ENCODE measurements at regions not wholly inside any gene's neighbourhood (a gene's known extent, or its start where the extent isn't known, plus 50 kb on each side); places are given as distances from the start of the nearest gene placed in this dataset.

GRCh38 chr7:22676385-22676784, 50.6 kb upstream of the IL6 start:
- intact Hi-C loops (cut with DNase I; ENCODE audit: low total_unique reads), result no loop called here
- Histone ChIP-seq H3K27ac (no peak overlapping the region), H3K4me1 (no peaks in the 10 kb centered on the region), H3K27me3 (no peaks in the 10 kb centered on the region), H3K36me3 (no peaks in the 10 kb centered on the region), H3K4me3 (no peak overlapping the region), H3K9me3 (no peaks in the 10 kb centered on the region)
- no peak for TF ChIP-seq POLR2A (IDR thresholded peaks at IDR 0.05)
- TF ChIP-seq, protein P1, sequence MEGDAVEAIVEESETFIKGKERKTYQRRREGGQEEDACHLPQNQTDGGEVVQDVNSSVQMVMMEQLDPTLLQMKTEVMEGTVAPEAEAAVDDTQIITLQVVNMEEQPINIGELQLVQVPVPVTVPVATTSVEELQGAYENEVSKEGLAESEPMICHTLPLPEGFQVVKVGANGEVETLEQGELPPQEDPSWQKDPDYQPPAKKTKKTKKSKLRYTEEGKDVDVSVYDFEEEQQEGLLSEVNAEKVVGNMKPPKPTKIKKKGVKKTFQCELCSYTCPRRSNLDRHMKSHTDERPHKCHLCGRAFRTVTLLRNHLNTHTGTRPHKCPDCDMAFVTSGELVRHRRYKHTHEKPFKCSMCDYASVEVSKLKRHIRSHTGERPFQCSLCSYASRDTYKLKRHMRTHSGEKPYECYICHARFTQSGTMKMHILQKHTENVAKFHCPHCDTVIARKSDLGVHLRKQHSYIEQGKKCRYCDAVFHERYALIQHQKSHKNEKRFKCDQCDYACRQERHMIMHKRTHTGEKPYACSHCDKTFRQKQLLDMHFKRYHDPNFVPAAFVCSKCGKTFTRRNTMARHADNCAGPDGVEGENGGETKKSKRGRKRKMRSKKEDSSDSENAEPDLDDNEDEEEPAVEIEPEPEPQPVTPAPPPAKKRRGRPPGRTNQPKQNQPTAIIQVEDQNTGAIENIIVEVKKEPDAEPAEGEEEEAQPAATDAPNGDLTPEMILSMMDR (IDR thresholded peaks at IDR 0.05), result no peak
- no peak for DNase-seq

DNA sequence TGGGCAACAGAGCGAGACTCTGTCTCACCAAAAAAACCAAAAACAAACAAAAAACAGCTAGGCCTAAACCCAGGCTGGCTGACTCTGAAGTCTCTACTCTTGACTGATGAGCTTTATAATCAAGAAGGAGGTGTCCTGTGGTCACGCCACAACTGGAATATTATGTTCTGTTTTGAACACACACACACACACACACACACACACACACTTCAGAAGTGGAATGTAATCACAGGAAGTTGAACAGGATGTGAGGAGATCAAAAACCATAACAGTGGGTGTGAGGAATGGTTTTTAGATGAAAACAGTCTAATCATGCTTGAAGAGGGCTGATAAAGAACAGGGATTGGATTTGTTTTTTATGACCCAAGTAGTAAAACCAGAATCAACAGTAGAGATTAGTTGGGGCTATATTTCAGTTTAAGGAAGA, 51.1 kb upstream of the IL6 start:
- Histone ChIP-seq H3K9me3 (no peaks in the 10 kb centered on the region), H3K4me1 (no peaks in the 10 kb centered on the region), H3K4me3 (no peak overlapping the region), H3K27ac (peak overlapping the region in 1 of 2 donors; percentile 27), H3K36me3 (no peaks in the 10 kb centered on the region), H3K27me3 (no peaks in the 10 kb centered on the region)
- DNase-seq, result no peak
- intact Hi-C loops (cut with DNase I; ENCODE audit: low total_unique reads), result no loop called here
- TF ChIP-seq POLR2A (IDR thresholded peaks at IDR 0.05), result no peak
- TF ChIP-seq, protein P1 (IDR thresholded peaks at IDR 0.05), result no peak

GRCh38 chr7:22675421-22675820, 51.6 kb upstream of the IL6 start:
- no peak for TF ChIP-seq POLR2A (IDR thresholded peaks at IDR 0.05)
- TF ChIP-seq, protein P1 (IDR thresholded peaks at IDR 0.05), result no peak
- intact Hi-C loops (cut with DNase I; ENCODE audit: low total_unique reads), result no loop called here
- H3K4me1 ChIP-seq, result no peaks in the 10 kb centered on the region
- no peaks in the 10 kb centered on the region for H3K27me3 ChIP-seq
- H3K4me3 ChIP-seq, result no peak overlapping the region
- DNase-seq, result no peak
- no peaks in the 10 kb centered on the region for H3K36me3 ChIP-seq
- H3K9me3 ChIP-seq, result no peaks in the 10 kb centered on the region
- peak overlapping the region in 1 of 2 donors; percentile 27 for H3K27ac ChIP-seq

- H3K4me3 ChIP-seq, result no peak overlapping the region
- H3K9me3 ChIP-seq, result no peaks in the 10 kb centered on the region
- no peaks in the 10 kb centered on the region for H3K36me3 ChIP-seq
- no peaks in the 10 kb centered on the region for H3K27me3 ChIP-seq
- H3K27ac ChIP-seq, result no peak overlapping the region
- TF ChIP-seq, protein P1 (IDR thresholded peaks at IDR 0.05), result no peak
- TF ChIP-seq POLR2A (IDR thresholded peaks at IDR 0.05), result no peak
- intact Hi-C loops (cut with DNase I; ENCODE audit: low total_unique reads), result no loop called here
- no peak for DNase-seq
- H3K4me1 ChIP-seq, result no peaks in the 10 kb centered on the region
Measured at GRCh38 chr7:22672846-22673680, 53.9 kb upstream of the IL6 start.

- Histone ChIP-seq H3K27me3 (no peaks in the 10 kb centered on the region), H3K4me1 (no peaks in the 10 kb centered on the region), H3K4me3 (no peak overlapping the region), H3K27ac (no peak overlapping the region), H3K36me3 (no peaks in the 10 kb centered on the region), H3K9me3 (no peaks in the 10 kb centered on the region)
- intact Hi-C loops (cut with DNase I; ENCODE audit: low total_unique reads), result no loop called here
- TF ChIP-seq POLR2A (IDR thresholded peaks at IDR 0.05), result no peak
- TF ChIP-seq, protein P1 (IDR thresholded peaks at IDR 0.05), result no peak
- DNase-seq, result no peak
Measured at GRCh38 chr7:22671177-22671879, 55.7 kb upstream of the IL6 start.
